Sigmoid colon (tissue), 6 donors: ENCODE measurements at regions not wholly inside any gene's neighbourhood (a gene's known extent, or its start where the extent isn't known, plus 50 kb on each side); places are given as distances from the start of the nearest gene placed in this dataset.
"Not testable (repeated sequence)": the region's sequence is repeated elsewhere in the genome, so short reads cannot be mapped to it uniquely, and the experiment has no call there.

Experiments used
- DNase-seq: peaks from one replicate; pipeline ENCODE4 v3.0.0-alpha.2; 2019
- H3K27ac ChIP-seq, 4 donors: fragments of 200-600 bp; sonication (generic); one replicate each; pipeline ENCODE4 v1.5.1; 2016 to 2019; ENCODE audit warnings: mild to moderate bottlenecking in 1 of 4
- H3K27me3 ChIP-seq, 3 donors: fragments of 200-600 bp; sonication (generic); one replicate each; pipeline ENCODE4 v1.5.1; 2019; ENCODE audit warnings: mild to moderate bottlenecking in 1 of 3
- H3K36me3 ChIP-seq, 4 donors: fragments of 200-600 bp; sonication (generic); one replicate each; pipeline ENCODE4 v1.5.1; 2016 to 2019
- H3K4me1 ChIP-seq, 4 donors: fragments of 200-600 bp; sonication (generic); one replicate each; pipeline ENCODE4 v1.5.1; 2017 to 2019
- H3K4me3 ChIP-seq, 4 donors: fragments of 200-600 bp; sonication (generic); one replicate each; pipeline ENCODE4 v1.5.1; 2017 to 2019; ENCODE audit warnings: mild to moderate bottlenecking in 2 of 4, moderate library complexity in 1 of 4
- H3K9me3 ChIP-seq, 4 donors: fragments of 200-600 bp in 3 of 4; sonication (generic) in 3 of 4; one replicate each; pipeline versions ENCODE4 v1.5.1 to v1.6.1; 2013 to 2019
- CTCF ChIP-seq, 4 experiments: fragments of 450-650 bp in 3 of 4; fragments of 200-600 bp in 1 of 4; IDR thresholded peaks; one replicate each; pipeline ENCODE4 v1.5.1; 2016 to 2019; ENCODE audit warnings: antibody characterized with exemption in 4 of 4, mild to moderate bottlenecking in 3 of 4, moderate library complexity in 2 of 4
- EP300 ChIP-seq, 4 donors: sonication (generic); formaldehyde crosslinking; IDR thresholded peaks; one replicate each; pipeline ENCODE4 v1.6.1; 2017; ENCODE audit warnings: antibody characterized with exemption in 4 of 4
- POLR2A ChIP-seq, 2 donors: fragments of 450-650 bp; IDR thresholded peaks; one replicate each; pipeline ENCODE4 v1.6.1; 2016; ENCODE audit warnings: antibody characterized with exemption in 2 of 2, mild to moderate bottlenecking in 2 of 2, moderate library complexity in 2 of 2
- POLR2AphosphoS5 ChIP-seq, 4 donors: sonication (generic); formaldehyde crosslinking; IDR thresholded peaks; one replicate each; pipeline ENCODE4 v1.6.1; 2017; ENCODE audit warnings: antibody characterized with exemption in 4 of 4
- WGBS, 2 donors: extraction: QIAGEN DNeasy Blood & Tissue Kit; methylation state at CpG; one replicate each; pipeline ENCODE4 v1.1.7; 2013; 5-methylcytosine and 5-hydroxymethylcytosine counted together
- intact Hi-C: fragments of 100-400 bp; cut with DNase I; formaldehyde crosslinking; loops from one replicate; pipeline ENCODE4 v1.15.1; 2023
- donor health status: healthy with polysubstance abuse.
- donor health status: healthy.

- Histone ChIP-seq H3K36me3 (no peaks in the 10 kb centered on the region), H3K27ac (no peak overlapping the region), H3K4me1 (no peaks in the 10 kb centered on the region), H3K9me3 (no peaks in the 10 kb centered on the region), H3K4me3 (no peak overlapping the region), H3K27me3 (no peaks in the 10 kb centered on the region)
- TF ChIP-seq POLR2A (IDR thresholded peaks at IDR 0.05): no peak
- DNase-seq: no peak
- intact Hi-C loops: no loop called here
- 82% methylated on average over 2 of the region's 2 CpGs for WGBS, 2 donors
Observed at GRCh38 chr2:184192649-184193048, 405.7 kb upstream of the ZNF804A start.

DNA sequence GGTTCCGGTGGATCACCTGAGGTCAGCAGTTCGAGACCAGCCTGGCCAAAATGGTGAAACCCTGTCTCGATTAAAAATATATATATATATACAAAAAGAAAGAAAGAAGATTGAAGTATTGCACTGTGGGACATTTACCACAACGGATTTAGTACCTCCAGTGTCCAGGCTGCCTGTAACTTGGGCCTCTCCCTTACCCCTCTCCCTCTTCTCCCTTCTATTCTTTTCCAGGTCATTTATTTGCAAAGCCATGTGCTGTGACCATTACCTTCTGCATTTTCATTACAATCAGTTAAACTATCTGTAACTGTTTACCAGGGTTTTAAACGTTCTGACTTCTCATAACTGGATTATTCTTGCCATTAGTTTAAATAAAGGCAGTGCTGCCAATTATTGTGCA is 400.9 kb upstream of the ZNF804A start:
- H3K27me3 ChIP-seq: no peaks in the 10 kb centered on the region
- 78 to 79% methylated on average over 5 of the region's 5 CpGs for WGBS, 2 donors
- no peaks in the 10 kb centered on the region for H3K4me1 ChIP-seq
- no peak overlapping the region for H3K4me3 ChIP-seq
- intact Hi-C loops: no loop called here
- H3K36me3 ChIP-seq: no peaks in the 10 kb centered on the region
- no peak for TF ChIP-seq CTCF (IDR thresholded peaks at IDR 0.05)
- no peak for TF ChIP-seq POLR2AphosphoS5 (IDR thresholded peaks at IDR 0.05)
- TF ChIP-seq EP300 (IDR thresholded peaks at IDR 0.05): no peak
- no peak for TF ChIP-seq POLR2A (IDR thresholded peaks at IDR 0.05)
- DNase-seq: no peak
- H3K9me3 ChIP-seq: no peaks in the 10 kb centered on the region
- no peak overlapping the region for H3K27ac ChIP-seq

DNA sequence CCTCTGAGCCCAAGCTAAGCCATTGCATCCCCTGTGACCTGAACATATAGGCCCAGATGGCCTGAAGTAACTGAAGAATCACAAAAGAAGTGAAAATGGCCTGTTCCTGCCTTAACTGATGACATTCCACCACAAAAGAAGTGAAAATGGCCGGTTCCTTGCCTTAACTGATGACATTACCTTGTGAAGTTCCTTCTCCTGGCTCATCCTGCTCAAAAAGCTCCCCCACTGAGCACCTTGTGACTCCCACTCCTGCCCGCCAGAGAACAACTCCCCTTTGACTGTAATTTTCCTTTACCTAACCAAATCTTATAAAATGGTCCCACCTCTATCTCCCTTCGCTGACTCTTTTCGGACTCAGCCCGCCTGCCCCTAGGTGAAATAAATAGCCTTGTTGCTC is 399.5 kb upstream of the ZNF804A start:
- H3K4me3 ChIP-seq, DNase-seq, intact Hi-C loops, H3K4me1 ChIP-seq, H3K27ac ChIP-seq, H3K36me3 ChIP-seq, H3K9me3 ChIP-seq, H3K27me3 ChIP-seq: not testable (repeated sequence)
- 92 to 95% methylated on average over 5 of the region's 5 CpGs for WGBS, 2 donors

- Histone ChIP-seq H3K4me1 (no peaks in the 10 kb centered on the region), H3K4me3 (no peak overlapping the region), H3K36me3 (no peaks in the 10 kb centered on the region), H3K9me3 (no peaks in the 10 kb centered on the region), H3K27me3 (no peaks in the 10 kb centered on the region), H3K27ac (no peak overlapping the region)
- 90 to 96% methylated on average over 4 of the region's 4 CpGs for WGBS, 2 donors
- intact Hi-C loops: no loop called here
- no peak for DNase-seq
- TF ChIP-seq CTCF (IDR thresholded peaks at IDR 0.05) (no peak), POLR2AphosphoS5 (IDR thresholded peaks at IDR 0.05) (no peak), POLR2A (IDR thresholded peaks at IDR 0.05) (no peak), EP300 (IDR thresholded peaks at IDR 0.05) (no peak)
Observed at GRCh38 chr2:184199274-184199673, 399.1 kb upstream of the ZNF804A start.

DNA sequence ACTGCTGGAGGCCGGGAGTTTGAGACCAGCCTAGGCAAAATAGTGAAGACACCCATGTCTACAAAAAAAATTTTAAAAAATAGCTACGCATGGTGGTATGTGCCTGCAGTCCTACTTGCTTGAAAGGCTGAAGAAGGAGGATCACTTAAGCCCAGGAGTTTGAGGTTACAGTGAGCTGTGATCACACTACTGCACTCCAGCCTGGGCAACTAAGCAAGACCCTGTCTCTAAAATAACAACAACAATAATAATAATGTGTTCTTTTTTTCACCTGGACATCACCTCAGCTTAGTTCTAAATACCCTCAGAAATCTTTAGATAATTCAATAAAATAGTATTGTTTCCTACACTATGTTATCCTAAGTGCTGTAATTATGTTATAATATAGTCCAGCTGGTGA is 397.1 kb upstream of the ZNF804A start:
- no peaks in the 10 kb centered on the region for H3K9me3 ChIP-seq
- intact Hi-C loops: no loop called here
- H3K4me3 ChIP-seq: no peak overlapping the region
- DNase-seq: no peak
- WGBS, 2 donors: 96 to 99% methylated on average over 2 of the region's 2 CpGs
- TF ChIP-seq POLR2A (IDR thresholded peaks at IDR 0.05): no peak
- no peak for TF ChIP-seq EP300 (IDR thresholded peaks at IDR 0.05)
- TF ChIP-seq POLR2AphosphoS5 (IDR thresholded peaks at IDR 0.05): no peak
- no peak for TF ChIP-seq CTCF (IDR thresholded peaks at IDR 0.05)
- H3K36me3 ChIP-seq: no peaks in the 10 kb centered on the region
- H3K27me3 ChIP-seq: no peaks in the 10 kb centered on the region
- H3K4me1 ChIP-seq: no peaks in the 10 kb centered on the region
- H3K27ac ChIP-seq: no peak overlapping the region

- 93 to 97% methylated on average over 1 of the region's 1 CpG for WGBS, 2 donors
- H3K4me3 ChIP-seq: no peak overlapping the region
- no peaks in the 10 kb centered on the region for H3K36me3 ChIP-seq
- intact Hi-C loops: no loop called here
- TF ChIP-seq POLR2AphosphoS5 (IDR thresholded peaks at IDR 0.05) (no peak), CTCF (IDR thresholded peaks at IDR 0.05) (no peak), EP300 (IDR thresholded peaks at IDR 0.05) (no peak), POLR2A (IDR thresholded peaks at IDR 0.05) (no peak)
- no peaks in the 10 kb centered on the region for H3K9me3 ChIP-seq
- no peaks in the 10 kb centered on the region for H3K4me1 ChIP-seq
- H3K27ac ChIP-seq: no peak overlapping the region
- H3K27me3 ChIP-seq: no peaks in the 10 kb centered on the region
- DNase-seq: no peak
Observed at GRCh38 chr2:184203661-184204060, 394.7 kb upstream of the ZNF804A start.
